GM10248 (cell line): ENCODE measurements at regions not wholly inside any gene's neighbourhood (a gene's known extent, or its start where the extent isn't known, plus 50 kb on each side); places are given as distances from the start of the nearest gene placed in this dataset.

Experiments used
- CTCF ChIA-PET: fragments of 300-600 bp; sonication (Branson Sonifier 250); formaldehyde crosslinking; extraction: SDS; loops from one replicate; lab custom pipeline; 2021; ENCODE audit warnings: antibody characterized with exemption; lab: Yijun Ruan, JAX
- POLR2A ChIA-PET: fragments of 350-650 bp; sonication (Branson Sonifier 250); formaldehyde crosslinking; extraction: SDS; loops from one replicate; lab custom pipeline; 2020; ENCODE audit warnings: antibody characterized with exemption; lab: Yijun Ruan, JAX
- DNase-seq: peaks from one replicate; pipeline ENCODE4 v3.0.0; 2012; ENCODE audit errors: extremely low spot score
- CTCF ChIP-seq: IDR thresholded peaks from 2 replicates; pipeline ENCODE4 v1.5.1; 2012; ENCODE audit warnings: mild to moderate bottlenecking, low read depth; ENCODE audit errors: extremely low read depth, missing control alignments, control extremely low read depth

DNA sequence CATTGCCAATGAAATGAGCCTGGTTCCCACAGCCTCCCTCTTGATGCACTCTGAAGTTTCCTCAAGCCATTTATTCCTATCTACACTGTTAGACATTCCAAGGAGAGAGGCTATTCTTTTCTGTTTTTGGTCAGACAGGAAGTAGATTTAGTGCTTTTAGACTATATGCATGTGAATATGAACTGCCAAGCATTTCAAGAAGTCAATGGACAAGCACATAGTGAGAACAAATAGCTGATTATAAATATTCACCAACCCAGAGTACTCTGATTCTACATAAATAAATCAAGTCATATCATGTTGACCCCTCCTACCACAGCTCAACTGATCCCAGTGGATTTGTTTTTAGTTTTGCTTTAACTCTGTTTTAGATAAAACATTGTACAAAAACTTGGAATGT, 412.5 kb upstream of the RARB start:
- ChIA-PET CTCF (interaction anchor here (2.4 kb wide), 1 partner anchor 18 kb away, joined by 7 read pairs; no protein-coding TSS in a partner anchor), POLR2A (no interaction called here)
- TF ChIP-seq CTCF: no peak
- no peak for DNase-seq

GRCh38 chr3:25018909-25019308, 409.2 kb upstream of the RARB start:
- CTCF ChIA-PET: interaction anchor here (1.0 to 2.4 kb wide), 5 partner anchors 10 to 65 kb away, joined by 3 to 11 read pairs (median 3); no protein-coding TSS in a partner anchor
- no peak for TF ChIP-seq CTCF
- DNase-seq: no peak
- POLR2A ChIA-PET: no interaction called here

GRCh38 chr3:25019506-25019905, 408.6 kb upstream of the RARB start:
- ChIA-PET POLR2A (no interaction called here), CTCF (interaction anchor here (1.0 to 2.4 kb wide), 5 partner anchors 9 to 65 kb away, joined by 3 to 11 read pairs (median 3); no protein-coding TSS in a partner anchor)
- no peak for DNase-seq
- no peak for TF ChIP-seq CTCF

DNA sequence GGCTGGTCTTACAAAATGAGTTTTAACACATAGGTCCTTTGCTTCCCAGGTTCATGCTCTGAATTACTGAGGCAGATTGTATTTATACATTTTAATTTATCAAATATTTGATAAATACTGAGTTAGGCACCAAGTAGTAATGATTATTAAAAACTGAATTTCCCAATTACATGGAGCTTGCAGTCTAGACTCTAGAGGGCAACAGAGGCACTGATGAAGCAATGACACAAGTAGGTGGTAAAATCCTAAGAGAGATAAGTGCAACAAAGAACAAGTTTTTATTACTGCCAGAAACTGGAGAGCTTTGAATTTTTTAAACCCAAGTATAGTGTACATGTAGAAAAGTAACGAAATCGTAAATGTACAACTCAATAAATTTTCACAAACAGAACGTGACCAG, 406.2 kb upstream of the RARB start:
- ChIA-PET POLR2A (no interaction called here), CTCF (interaction anchor here (1.0 to 5.4 kb wide), 6 partner anchors 10 to 571 kb away, joined by 3 to 35 read pairs (median 5); no protein-coding TSS in a partner anchor)
- TF ChIP-seq CTCF: peak; percentile 28
- no peak for DNase-seq

GRCh38 chr3:25023876-25024275, 404.2 kb upstream of the RARB start:
- ChIA-PET POLR2A (no interaction called here), CTCF (interaction anchor here (2.2 to 5.4 kb wide), 3 partner anchors 10 to 16 kb away, joined by 7 to 35 read pairs (median 8); no protein-coding TSS in a partner anchor)
- DNase-seq: no peak
- TF ChIP-seq CTCF: no peak

DNA sequence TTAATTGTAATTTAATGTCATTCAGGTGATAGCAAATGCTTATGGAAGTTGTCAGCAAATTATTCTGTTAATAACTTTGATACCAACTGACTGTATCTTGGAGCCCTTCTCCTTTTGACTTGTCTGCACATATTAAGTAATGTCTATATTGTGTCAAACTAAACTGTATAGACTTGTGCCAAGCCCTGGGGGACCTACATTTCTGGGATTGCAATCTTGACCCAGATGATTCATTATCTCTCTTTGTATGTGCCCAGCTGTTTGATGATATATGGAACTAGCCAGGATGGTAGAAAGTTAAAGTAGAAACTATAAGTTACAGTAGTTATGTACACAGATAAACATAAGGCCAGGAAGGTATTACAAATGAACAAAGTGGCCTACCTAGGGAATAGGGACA, 402.8 kb upstream of the RARB start:
- POLR2A ChIA-PET: no interaction called here
- CTCF ChIA-PET: interaction anchor here (5.4 kb wide), 1 partner anchor 9 kb away, joined by 35 read pairs; no protein-coding TSS in a partner anchor

More for the DNA sequence above, 402.8 kb upstream of the RARB start:
- TF ChIP-seq CTCF: no peak
- no peak for DNase-seq
